LNCAP (cell line): ENCODE measurements at regions not wholly inside any gene's neighbourhood (a gene's known extent, or its start where the extent isn't known, plus 50 kb on each side); places are given as distances from the start of the nearest gene placed in this dataset.

Experiments used
- CTCF ChIP-seq: fragments of 450-650 bp; IDR thresholded peaks from 2 replicates; pipeline ENCODE4 v1.5.1; 2017; ENCODE audit warnings: mild to moderate bottlenecking

DNA sequence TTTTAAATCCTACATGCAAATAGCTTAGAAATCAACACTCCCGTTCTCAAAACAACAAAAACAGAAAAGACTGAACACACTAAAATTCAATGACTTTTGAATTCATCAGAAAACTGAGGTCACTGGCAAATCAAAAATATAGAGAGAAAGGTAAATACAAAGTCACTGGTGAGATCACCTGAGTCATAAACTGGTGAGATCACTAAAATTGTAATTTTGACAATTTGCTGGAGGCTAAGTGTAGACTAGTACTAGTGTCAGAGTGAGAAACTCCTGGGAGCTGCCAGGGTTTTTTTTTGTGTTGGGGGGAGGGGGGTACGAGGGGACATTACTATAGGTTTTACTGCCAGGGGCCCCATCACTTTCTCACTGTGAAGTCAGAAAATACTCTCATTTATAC is 1876.0 kb upstream of the CELF4 start:
- no peak for TF ChIP-seq CTCF

DNA sequence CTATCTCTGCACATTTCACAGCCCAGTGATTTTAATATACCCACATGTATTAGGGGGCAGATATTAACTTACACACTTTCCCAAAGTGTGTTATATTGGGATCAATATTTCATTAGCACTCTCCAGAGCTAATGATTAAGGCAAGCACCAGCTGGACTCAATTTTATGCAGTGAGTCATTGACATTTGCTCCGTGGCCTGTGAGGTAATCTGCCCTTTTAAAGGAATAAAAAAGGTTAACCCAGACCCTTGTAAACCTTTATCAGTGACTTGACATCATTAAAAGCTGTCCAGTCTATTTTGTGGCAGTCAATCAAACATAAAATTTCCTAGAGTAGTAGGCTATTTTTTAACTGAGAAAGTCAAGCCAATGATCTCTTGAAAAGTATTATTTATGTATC is 1870.4 kb upstream of the CELF4 start:
- TF ChIP-seq CTCF = no peak

DNA sequence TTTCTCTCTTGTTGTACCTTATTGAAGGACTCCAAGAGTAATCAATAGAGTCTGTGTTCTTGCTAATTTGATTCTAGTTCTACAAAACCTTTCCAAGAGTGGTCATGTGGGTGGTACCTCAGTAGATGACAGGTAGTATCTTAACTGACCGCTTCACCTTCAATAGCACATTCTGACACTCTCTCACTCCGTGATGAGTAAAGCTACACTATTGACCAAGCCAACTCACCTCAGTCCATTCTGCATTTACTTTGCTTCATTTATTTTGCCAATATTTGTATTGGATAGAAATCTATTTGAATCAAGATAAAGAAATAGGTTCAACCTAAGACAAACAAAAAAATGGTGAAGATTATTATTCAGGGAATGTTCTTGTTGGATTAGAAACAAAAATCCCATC is 1869.6 kb upstream of the CELF4 start:
- no peak for TF ChIP-seq CTCF

GRCh38 chr18:39434223-39434920 is 1868.8 kb upstream of the CELF4 start:
- no peak for TF ChIP-seq CTCF

DNA sequence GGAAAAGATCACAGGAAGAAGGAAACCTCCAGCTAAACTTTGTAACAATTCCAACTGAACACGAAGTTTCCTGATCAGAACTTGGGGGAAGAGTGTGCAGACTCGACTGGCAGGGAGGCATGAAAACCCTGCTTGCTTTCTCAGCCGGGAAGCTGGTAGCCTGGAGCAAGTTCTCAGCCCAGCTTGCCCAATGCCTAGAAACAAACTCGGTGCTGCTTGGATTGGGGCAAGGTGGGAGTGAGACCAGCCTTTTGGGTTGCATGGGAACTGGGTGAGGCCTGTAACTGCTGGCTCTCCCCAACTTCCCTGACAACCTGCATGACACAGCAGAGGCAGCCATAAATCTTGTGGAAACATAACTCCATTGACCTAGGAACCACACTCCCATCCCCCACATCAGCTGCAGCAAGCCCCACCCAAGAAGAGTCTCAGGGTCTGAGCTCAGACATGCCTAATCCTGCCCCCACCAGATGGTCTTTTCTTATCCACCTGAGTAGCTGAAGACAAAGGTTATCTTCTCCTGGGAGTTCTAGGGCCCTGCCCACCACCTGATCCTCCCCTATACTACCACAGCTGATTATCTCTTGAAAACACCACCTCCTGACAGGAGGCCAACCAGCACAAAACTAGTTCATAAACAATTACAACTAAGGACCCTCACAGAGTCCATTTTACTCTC is 1859.7 kb upstream of the CELF4 start:
- TF ChIP-seq CTCF = no peak

DNA sequence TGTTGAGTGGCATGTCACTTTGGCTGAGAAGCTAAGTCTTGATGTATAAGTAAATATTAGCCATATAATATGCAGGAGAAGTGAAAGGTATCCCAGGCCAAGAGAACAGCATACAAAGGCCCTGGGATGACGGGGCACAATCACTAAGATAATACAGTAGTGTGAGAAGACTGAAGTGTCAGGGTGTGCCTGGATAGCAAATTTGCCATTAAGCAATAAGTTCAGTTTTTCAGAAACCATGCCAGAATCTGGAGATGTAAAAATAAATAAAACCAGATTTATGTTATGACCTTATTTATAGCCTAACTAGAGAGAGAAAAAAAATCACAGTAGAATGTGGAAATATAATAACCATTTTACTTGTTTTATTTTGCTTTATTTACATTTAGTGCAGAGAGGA is 1858.7 kb upstream of the CELF4 start:
- no peak for TF ChIP-seq CTCF

- TF ChIP-seq CTCF = no peak
Observed at GRCh38 chr18:39421276-39421675, 1855.7 kb upstream of the CELF4 start.
